Erythroblast (primary cell): ENCODE measurements at regions not wholly inside any gene's neighbourhood (a gene's known extent, or its start where the extent isn't known, plus 50 kb on each side); places are given as distances from the start of the nearest gene placed in this dataset.

Source experiments
- GATA1 ChIP-seq: IDR thresholded peaks from 2 replicates; pipeline ENCODE4 v1.6.1; 2011; ENCODE audit warnings: low read depth, mild to moderate bottlenecking, control low read depth, low read length, moderate library complexity
- POLR2A ChIP-seq: IDR thresholded peaks from 2 replicates; pipeline ENCODE4 v1.6.1; 2011; ENCODE audit warnings: mild to moderate bottlenecking, low read length

DNA sequence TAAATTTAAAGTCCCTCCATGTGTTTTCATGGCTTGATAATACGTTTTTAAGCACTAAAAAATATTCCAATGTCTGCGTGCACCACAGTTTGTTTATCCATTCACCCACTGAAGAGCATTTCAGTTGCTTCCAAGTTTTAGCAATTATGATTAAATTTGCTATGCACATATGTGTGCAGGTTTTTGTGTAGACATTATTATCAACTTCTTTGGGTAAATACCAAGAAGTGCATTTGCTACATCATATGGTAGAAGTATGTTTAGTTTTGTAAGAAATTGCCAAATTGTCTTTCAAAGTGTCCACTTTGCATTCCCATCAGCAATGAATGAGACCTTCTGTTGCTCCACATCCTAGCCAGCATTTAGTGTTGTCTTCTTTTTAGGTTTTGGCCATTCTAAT is 550.0 kb downstream of the BRINP3 start:
- no peak for TF ChIP-seq POLR2A
- no peak for TF ChIP-seq GATA1
